T-helper 17 cell (primary cell): ENCODE measurements at regions not wholly inside any gene's neighbourhood (a gene's known extent, or its start where the extent isn't known, plus 50 kb on each side); places are given as distances from the start of the nearest gene placed in this dataset.

Experiments used
- ATAC-seq: fragments of 150-1000 bp; cut with Tn5 transposase; 2 replicates; pipeline ENCODE4 v1.10.0; 2021; ENCODE audit warnings: mild to moderate bottlenecking, moderate library complexity
- DNase-seq, 3 donors: peaks; one replicate each; pipeline versions ENCODE4 v3.0.0 to v3.0.0-alpha.2; 2020 to 2021
- H3K9me3 ChIP-seq: one replicate; pipeline ENCODE4 v1.7.0; 2013; ENCODE audit warnings: low read length, mild to moderate bottlenecking; ENCODE audit not compliant: control insufficient read depth, poor library complexity, severe bottlenecking
- H3K27ac Mint-ChIP-seq: one replicate; pipeline ENCODE4 v1.8.0; 2022; ENCODE audit warnings: mild to moderate bottlenecking, moderate library complexity, mixed read lengths
- H3K27me3 Mint-ChIP-seq: one replicate; pipeline ENCODE4 v1.8.0; 2022; ENCODE audit warnings: mixed read lengths
- H3K36me3 Mint-ChIP-seq: one replicate; pipeline ENCODE4 v1.8.0; 2022; ENCODE audit warnings: low read depth, mixed read lengths
- H3K4me1 Mint-ChIP-seq: one replicate; pipeline ENCODE4 v1.8.0; 2022; ENCODE audit warnings: mild to moderate bottlenecking, mixed read lengths
- H3K4me3 Mint-ChIP-seq: one replicate; pipeline ENCODE4 v1.8.0; 2022; ENCODE audit warnings: mild to moderate bottlenecking, moderate library complexity, mixed read lengths

DNA sequence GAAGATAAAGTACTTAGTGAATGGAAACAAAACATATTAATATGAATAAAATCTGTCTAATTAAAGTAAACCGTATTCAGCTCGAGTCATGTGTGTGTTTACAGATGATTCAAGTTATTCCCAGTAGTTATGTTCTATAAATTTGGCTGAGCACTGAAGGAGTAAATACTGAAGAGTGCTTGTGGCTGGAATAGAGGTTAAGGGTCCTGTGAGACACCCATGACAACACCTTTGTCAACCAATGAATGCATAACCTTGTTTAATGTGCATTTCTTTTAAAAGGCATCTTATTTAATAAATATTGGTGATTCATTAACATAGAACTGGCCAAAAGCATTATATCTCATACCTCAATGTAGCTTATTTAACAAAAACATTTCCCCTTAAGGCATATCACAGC lies 577.8 kb upstream of the SLITRK5 start:
- no peaks in the 10 kb centered on the region for H3K4me1 Mint-ChIP-seq
- H3K27ac Mint-ChIP-seq, result no peak overlapping the region
- no peaks in the 10 kb centered on the region for H3K36me3 Mint-ChIP-seq
- no peaks in the 10 kb centered on the region for H3K9me3 ChIP-seq
- no peak for ATAC-seq
- no peaks in the 10 kb centered on the region for H3K27me3 Mint-ChIP-seq
- no peak overlapping the region for H3K4me3 Mint-ChIP-seq
- DNase-seq, result no peak

DNA sequence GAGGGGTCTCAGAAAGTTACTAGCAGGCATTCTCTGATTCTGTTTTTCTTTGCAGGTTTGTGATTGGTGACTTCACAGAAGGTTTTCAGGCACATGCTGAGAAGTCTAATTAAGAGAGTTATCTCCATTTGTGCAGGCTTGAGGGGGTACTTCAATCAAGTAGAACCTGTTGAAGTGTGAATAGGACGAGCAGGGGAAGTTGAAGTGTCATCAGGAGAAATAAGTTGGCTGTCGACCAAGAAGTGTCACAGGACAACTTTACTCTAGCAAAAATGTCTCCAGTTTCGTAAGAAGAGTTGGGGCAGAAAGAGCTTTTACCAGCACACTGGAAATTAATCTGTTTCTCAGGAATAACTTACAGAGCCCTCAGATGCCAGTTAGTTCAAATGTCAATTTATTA lies 576.5 kb upstream of the SLITRK5 start:
- H3K27me3 Mint-ChIP-seq, result no peaks in the 10 kb centered on the region
- ATAC-seq, result no peak
- no peak overlapping the region for H3K27ac Mint-ChIP-seq

DNA sequence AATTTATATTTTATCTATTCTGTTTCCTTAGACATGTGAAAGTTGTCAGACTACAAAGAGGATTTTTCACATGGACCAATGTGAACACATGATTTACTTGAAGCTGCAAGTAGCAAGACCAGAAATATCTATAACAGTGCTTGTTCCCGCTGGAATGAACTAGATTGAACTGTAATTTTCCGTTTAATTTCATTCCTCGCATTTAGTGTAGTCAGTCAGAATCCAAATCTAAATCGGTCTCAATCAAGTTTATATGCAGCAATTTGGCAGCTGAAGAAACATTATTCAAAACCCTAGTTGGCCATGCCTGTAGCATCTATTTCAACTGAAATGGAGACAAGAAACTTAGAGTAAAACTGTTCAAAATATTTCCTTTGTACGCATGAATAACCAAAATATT lies 570.7 kb upstream of the SLITRK5 start:
- no peaks in the 10 kb centered on the region for H3K27me3 Mint-ChIP-seq
- DNase-seq (no peak), ATAC-seq (no peak)
- H3K4me1 Mint-ChIP-seq, result no peaks in the 10 kb centered on the region
- no peak overlapping the region for H3K27ac Mint-ChIP-seq
- H3K9me3 ChIP-seq, result no peaks in the 10 kb centered on the region
- H3K36me3 Mint-ChIP-seq, result no peaks in the 10 kb centered on the region
- no peak overlapping the region for H3K4me3 Mint-ChIP-seq

More for the DNA sequence above, 576.5 kb upstream of the SLITRK5 start:
- Mint-ChIP-seq H3K4me1 (no peaks in the 10 kb centered on the region), H3K36me3 (no peaks in the 10 kb centered on the region), H3K4me3 (no peak overlapping the region)
- DNase-seq, result no peak
- H3K9me3 ChIP-seq, result no peaks in the 10 kb centered on the region

DNA sequence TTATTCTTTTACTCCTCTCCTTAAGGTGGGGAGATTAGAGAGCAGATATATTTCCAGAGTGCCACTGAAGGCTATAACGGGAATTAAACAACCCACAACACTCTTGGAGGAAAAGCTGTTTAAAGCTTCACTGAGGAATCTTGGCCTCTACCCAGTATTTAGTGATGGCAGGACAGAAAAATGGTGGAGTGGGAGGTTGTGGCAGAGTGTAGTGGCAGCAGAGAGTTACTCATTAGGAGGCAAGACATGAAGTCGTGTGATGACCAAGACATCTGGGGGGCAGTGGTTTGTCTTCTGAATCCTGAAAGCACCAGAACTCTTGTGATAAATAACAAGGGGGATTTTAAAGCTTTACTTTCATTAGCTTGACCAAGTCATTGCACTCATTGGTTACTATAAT lies 563.5 kb upstream of the SLITRK5 start:
- no peaks in the 10 kb centered on the region for H3K27me3 Mint-ChIP-seq
- no peak overlapping the region for H3K4me3 Mint-ChIP-seq
- no peaks in the 10 kb centered on the region for H3K9me3 ChIP-seq
- ATAC-seq, result no peak
- no peak for DNase-seq
- no peak overlapping the region for H3K27ac Mint-ChIP-seq
- no peaks in the 10 kb centered on the region for H3K36me3 Mint-ChIP-seq
- H3K4me1 Mint-ChIP-seq, result no peaks in the 10 kb centered on the region

DNA sequence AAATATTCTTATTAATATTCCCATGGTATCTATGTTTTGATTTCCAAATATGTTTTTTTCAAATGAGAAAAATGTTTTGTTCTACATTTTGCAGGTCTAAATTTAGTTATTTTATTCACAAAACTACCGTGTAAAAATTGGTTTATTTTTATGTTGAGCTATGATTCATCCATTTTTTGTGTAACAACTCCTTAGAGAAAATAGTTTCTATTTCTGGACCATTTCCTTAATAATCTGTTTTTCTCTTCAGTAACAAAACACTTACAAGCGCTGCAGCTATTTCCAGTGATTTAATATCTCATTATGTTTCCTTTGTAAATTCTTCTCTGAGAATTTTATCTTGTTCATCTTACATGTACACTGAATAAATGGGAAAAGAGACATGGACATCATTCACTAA lies 550.7 kb upstream of the SLITRK5 start:
- ATAC-seq (no peak), DNase-seq (no peak)
- Mint-ChIP-seq H3K27ac (no peak overlapping the region), H3K4me1 (no peaks in the 10 kb centered on the region), H3K27me3 (no peaks in the 10 kb centered on the region), H3K4me3 (no peak overlapping the region), H3K36me3 (no peaks in the 10 kb centered on the region)
- no peaks in the 10 kb centered on the region for H3K9me3 ChIP-seq

DNA sequence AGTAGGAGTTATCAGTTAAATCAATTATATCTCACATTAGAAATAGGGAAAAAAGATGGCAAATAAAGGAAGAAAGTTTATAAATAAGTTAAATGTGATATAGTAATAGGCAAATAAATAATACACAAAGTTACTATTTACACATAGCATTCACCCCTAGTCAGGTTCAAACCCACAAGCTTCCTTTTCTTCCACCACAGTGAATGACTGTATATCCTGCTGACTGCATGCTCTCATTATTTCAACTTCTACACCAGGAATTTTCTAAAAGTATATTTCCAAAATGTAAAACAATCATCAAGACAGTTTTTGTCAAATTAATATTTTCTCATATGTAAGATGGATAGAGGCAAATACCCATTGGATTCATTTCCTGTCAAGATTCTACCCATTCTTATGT lies 548.6 kb upstream of the SLITRK5 start:
- ATAC-seq, result no peak
- Mint-ChIP-seq H3K36me3 (no peaks in the 10 kb centered on the region), H3K4me3 (no peak overlapping the region), H3K27me3 (no peaks in the 10 kb centered on the region), H3K27ac (no peak overlapping the region), H3K4me1 (no peaks in the 10 kb centered on the region)
- no peaks in the 10 kb centered on the region for H3K9me3 ChIP-seq
- DNase-seq, result no peak

DNA sequence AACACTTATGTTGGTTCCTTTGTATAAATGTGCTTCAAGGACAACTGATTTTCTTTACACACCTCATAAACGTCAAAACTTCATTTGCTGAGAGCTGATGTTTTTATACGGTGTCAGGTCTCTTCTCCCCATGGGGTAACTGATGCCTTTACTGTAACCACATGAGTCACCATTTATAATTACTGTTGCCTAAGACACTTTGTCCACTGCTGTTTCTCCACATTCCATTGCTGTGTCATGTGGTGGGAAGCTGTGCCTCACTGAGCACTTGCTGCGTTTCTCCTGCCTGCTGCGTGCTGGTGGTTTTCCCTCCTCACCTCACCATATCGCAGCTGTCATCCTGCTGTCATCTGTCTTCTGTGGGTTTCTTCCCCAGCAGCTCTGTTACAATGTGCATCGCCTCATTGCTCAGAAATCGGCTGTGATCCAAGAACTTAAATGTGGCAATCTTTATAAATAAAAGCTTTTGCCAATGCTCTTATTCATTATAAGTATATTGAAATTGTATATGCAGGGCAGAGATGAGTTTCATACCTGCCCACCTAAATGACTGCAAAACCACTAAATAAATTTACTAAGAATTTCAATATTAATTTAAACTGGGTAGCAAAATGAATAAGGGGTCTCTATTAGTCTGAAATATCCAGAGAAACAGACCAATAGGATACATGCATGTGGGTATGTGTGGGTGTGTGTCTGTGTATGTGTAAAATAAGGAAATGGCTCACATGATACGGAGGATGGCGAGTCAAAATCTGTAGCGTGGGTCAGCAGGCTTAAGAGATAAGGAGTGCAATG lies 547.0 kb upstream of the SLITRK5 start:
- DNase-seq (no peak), ATAC-seq (peak; percentile 42)
- H3K27me3 Mint-ChIP-seq, result no peaks in the 10 kb centered on the region
- H3K36me3 Mint-ChIP-seq, result no peaks in the 10 kb centered on the region
- H3K9me3 ChIP-seq, result no peaks in the 10 kb centered on the region
- H3K27ac Mint-ChIP-seq, result no peak overlapping the region
- no peaks in the 10 kb centered on the region for H3K4me1 Mint-ChIP-seq
- H3K4me3 Mint-ChIP-seq, result no peak overlapping the region

DNA sequence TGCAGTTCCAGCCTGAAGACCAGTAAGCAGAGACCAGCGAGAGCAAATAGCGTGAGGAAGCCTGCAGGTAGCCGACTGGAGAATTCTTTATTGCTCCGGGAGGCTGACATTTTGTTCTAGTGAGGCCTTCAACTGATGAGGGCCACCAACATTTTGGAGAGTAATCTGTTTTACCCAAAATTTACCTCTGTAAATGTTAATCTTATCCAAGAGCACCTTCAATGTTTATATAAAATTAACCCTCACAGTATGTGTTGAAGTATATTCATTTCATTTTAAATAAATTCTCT lies 546.4 kb upstream of the SLITRK5 start:
- DNase-seq (no peak), ATAC-seq (no peak)
- H3K9me3 ChIP-seq, result no peaks in the 10 kb centered on the region
- no peak overlapping the region for H3K4me3 Mint-ChIP-seq
- H3K36me3 Mint-ChIP-seq, result no peaks in the 10 kb centered on the region
- H3K27ac Mint-ChIP-seq, result no peak overlapping the region
- no peaks in the 10 kb centered on the region for H3K4me1 Mint-ChIP-seq
- no peaks in the 10 kb centered on the region for H3K27me3 Mint-ChIP-seq

DNA sequence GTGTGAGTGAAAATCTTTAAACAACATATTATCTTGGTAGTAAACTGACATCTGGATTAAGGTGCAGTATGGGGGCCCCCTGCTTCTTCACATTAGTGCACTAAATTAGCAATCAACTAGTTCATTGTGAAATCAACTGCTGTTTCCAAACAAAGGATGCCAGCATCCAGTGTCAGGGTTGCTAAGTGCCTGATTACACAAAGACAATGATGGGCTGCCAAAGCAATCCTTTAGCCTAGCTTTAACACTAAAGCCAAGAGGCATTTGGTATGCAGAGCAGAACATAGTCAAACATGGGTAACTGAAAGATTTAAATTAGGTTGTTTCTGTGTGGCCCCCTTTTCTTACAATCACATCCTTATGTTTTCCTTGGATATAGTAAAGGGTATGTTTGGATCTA lies 543.1 kb upstream of the SLITRK5 start:
- Mint-ChIP-seq H3K36me3 (no peaks in the 10 kb centered on the region), H3K4me1 (no peaks in the 10 kb centered on the region), H3K27me3 (no peaks in the 10 kb centered on the region), H3K4me3 (no peak overlapping the region), H3K27ac (no peak overlapping the region)
- DNase-seq, result no peak
- ATAC-seq, result no peak
- H3K9me3 ChIP-seq, result no peaks in the 10 kb centered on the region

DNA sequence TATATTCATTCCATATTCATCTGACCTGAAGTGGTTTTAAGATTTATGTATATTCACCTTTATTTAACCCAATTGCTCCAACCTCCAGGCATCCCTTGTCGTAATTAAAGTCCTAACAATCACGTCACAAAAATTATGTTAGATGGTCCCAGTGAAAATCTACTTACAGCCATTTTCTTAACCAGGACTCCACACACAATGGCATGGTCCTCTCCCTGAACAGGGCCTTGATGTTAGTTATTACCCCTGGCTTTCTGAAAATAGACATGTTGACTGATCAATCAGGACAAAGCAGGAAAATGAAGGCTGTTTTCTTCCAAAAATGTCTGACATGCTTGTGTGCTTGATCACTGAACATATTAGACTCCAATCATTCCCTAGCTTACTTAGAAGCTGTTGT lies 542.7 kb upstream of the SLITRK5 start:
- H3K9me3 ChIP-seq, result no peaks in the 10 kb centered on the region
- DNase-seq (no peak), ATAC-seq (no peak)
- Mint-ChIP-seq H3K36me3 (no peaks in the 10 kb centered on the region), H3K27me3 (no peaks in the 10 kb centered on the region), H3K4me3 (no peak overlapping the region), H3K27ac (no peak overlapping the region), H3K4me1 (no peaks in the 10 kb centered on the region)

DNA sequence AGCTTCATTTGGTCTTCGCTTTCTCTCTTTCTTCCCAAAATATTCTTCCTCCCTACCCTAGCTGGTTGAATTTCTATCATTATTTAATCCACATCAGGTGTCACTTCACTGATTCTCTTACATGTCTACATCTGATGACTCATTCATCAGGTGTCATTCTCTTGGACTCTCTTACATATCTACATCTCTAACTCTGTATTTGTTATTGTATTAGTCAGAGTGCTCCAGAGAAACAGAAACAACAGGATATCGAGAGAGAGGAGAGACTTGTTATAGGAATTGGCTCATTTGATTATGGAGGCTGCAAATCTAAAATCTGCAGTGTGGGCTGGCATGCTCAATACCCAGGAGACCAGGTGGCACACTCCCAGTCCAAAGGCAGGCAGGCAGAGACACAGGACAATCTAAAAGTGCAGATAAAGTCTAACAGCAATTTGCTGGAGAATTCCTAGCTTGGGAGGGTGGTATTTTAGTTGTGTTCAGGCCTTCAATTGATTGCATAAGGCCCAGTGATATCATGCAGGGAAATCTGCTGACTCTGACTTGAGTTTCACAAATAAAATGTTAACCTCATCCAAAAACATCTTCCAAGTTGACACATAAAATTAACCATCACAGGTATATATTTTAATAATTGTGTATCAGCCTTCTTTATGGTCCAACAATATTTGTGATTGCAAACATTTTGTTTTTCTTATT lies 541.4 kb upstream of the SLITRK5 start:
- DNase-seq (no peak), ATAC-seq (no peak)
- Mint-ChIP-seq H3K27me3 (no peaks in the 10 kb centered on the region), H3K4me1 (no peaks in the 10 kb centered on the region), H3K4me3 (no peak overlapping the region), H3K27ac (no peak overlapping the region), H3K36me3 (no peaks in the 10 kb centered on the region)
- H3K9me3 ChIP-seq, result no peaks in the 10 kb centered on the region

DNA sequence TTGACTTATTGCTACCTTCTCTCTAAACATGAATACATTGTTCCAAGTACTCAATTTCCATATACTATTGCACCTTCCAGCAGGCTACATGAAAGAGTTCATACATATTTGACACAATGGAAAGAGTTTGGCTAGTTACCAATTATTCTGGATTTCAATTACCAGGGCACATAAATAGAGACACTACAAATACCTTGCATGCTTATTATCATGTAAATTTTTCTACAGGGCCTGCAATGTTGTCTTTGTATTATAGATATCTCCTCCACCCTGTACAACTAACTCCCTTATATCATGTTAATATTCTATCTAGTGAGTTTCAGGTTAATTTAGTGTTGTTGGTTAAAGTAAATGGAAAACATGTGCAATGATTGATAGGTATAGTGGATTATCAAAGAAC lies 540.7 kb upstream of the SLITRK5 start:
- ATAC-seq (no peak), DNase-seq (no peak)
- no peaks in the 10 kb centered on the region for H3K9me3 ChIP-seq
- H3K4me1 Mint-ChIP-seq, result no peaks in the 10 kb centered on the region
- H3K27me3 Mint-ChIP-seq, result no peaks in the 10 kb centered on the region
- H3K4me3 Mint-ChIP-seq, result no peak overlapping the region
- no peaks in the 10 kb centered on the region for H3K36me3 Mint-ChIP-seq
- H3K27ac Mint-ChIP-seq, result no peak overlapping the region

DNA sequence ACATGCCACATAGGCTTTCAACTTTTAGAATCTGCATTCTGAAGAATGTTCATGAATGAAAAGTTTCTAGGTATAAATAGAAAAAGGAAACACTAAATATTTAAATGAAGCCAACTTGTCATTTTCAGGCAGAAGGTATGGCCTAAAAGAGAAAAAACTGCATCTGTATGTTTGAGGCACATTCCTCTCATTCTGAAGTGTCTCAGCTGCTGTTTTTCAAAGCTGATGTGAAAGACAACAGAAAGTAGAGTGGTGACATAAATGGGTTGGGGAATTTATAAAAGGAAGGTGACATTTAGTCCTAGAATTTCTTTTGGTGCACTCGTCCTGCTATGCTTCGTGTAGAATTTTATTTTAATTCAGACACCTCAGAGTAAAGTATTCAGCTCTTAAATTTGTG lies 539.6 kb upstream of the SLITRK5 start:
- no peaks in the 10 kb centered on the region for H3K9me3 ChIP-seq
- Mint-ChIP-seq H3K36me3 (no peaks in the 10 kb centered on the region), H3K27me3 (no peaks in the 10 kb centered on the region), H3K4me1 (no peaks in the 10 kb centered on the region), H3K27ac (no peak overlapping the region), H3K4me3 (no peak overlapping the region)
- ATAC-seq, result no peak
- DNase-seq, result no peak

DNA sequence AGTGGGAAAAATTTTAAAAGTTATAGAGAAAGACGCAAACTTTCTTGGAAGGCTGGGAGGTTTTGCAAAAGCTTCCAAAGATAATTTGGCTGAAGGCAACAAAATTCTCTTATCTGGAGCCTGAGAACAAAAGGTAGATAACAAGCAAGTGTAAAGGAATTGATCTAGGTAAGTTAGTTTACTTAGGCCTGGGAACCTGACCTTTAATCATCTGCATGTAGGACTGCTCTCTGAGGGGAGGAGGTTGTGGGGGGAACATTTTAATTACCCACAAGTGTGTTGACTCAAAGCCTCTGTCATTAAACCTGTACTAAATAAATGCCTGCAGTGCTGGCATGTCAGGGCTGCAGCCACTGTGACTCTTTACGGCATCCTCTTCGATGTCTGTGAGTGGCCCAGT lies 532.3 kb upstream of the SLITRK5 start:
- no peaks in the 10 kb centered on the region for H3K27me3 Mint-ChIP-seq
- no peaks in the 10 kb centered on the region for H3K36me3 Mint-ChIP-seq
- no peaks in the 10 kb centered on the region for H3K4me1 Mint-ChIP-seq
- no peak overlapping the region for H3K4me3 Mint-ChIP-seq
- H3K9me3 ChIP-seq, result no peaks in the 10 kb centered on the region
- no peak for DNase-seq
- ATAC-seq, result no peak
- no peak overlapping the region for H3K27ac Mint-ChIP-seq
